HepG2 (cell line): ENCODE measurements at regions not wholly inside any gene's neighbourhood (a gene's known extent, or its start where the extent isn't known, plus 50 kb on each side); places are given as distances from the start of the nearest gene placed in this dataset.

Experiments
- CBFB ChIP-seq: sonication (generic); formaldehyde crosslinking; IDR thresholded peaks from 2 replicates; pipeline ENCODE4 v1.4.0; 2020; ENCODE audit warnings: missing genetic modification reagents
- KAT7 ChIP-seq: IDR thresholded peaks from 2 replicates; pipeline ENCODE4 v1.6.1; 2018; ENCODE audit warnings: borderline replicate concordance, missing compliant biosample characterization
- NPAS2 ChIP-seq: sonication (generic); formaldehyde crosslinking; IDR thresholded peaks from 2 replicates; pipeline ENCODE4 v1.8.0; 2022; ENCODE audit warnings: mild to moderate bottlenecking, missing genetic modification reagents, borderline replicate concordance
- PAWR ChIP-seq: sonication (generic); formaldehyde crosslinking; IDR thresholded peaks from 2 replicates; pipeline ENCODE4 v1.4.0; 2020; ENCODE audit warnings: missing genetic modification reagents, mild to moderate bottlenecking, borderline replicate concordance
- PCBP2 ChIP-seq: fragments of 200-400 bp; formaldehyde crosslinking; optimal IDR thresholded peaks from 2 replicates; pipeline ENCODE3; 2018; ENCODE audit warnings: low read length, low read depth; ENCODE audit not compliant: poor library complexity, severe bottlenecking
- SIN3B ChIP-seq: fragments of 150-350 bp; IDR thresholded peaks from 2 replicates; pipeline ENCODE4 v1.6.1; 2014; ENCODE audit warnings: low read length
- TSC22D2 ChIP-seq: sonication (generic); formaldehyde crosslinking; IDR thresholded peaks from 2 replicates; pipeline ENCODE4 v1.5.1; 2020; ENCODE audit warnings: missing genetic modification reagents, mild to moderate bottlenecking, borderline replicate concordance
- ZNF124 ChIP-seq: sonication (generic); formaldehyde crosslinking; IDR thresholded peaks from 2 replicates; pipeline ENCODE4 v1.4.0; 2020; ENCODE audit warnings: missing genetic modification reagents
- ZNF251 ChIP-seq: sonication (generic); formaldehyde crosslinking; IDR thresholded peaks from 2 replicates; pipeline ENCODE4 v1.9.0; 2021; ENCODE audit warnings: mild to moderate bottlenecking, missing genetic modification reagents
- ZNF383 ChIP-seq: sonication (generic); formaldehyde crosslinking; IDR thresholded peaks from 2 replicates; pipeline ENCODE4 v1.4.0; 2020; ENCODE audit warnings: missing genetic modification reagents, mild to moderate bottlenecking, borderline replicate concordance
- ZNF501 ChIP-seq: sonication (generic); formaldehyde crosslinking; IDR thresholded peaks from 2 replicates; pipeline ENCODE4 v1.5.1; 2020; ENCODE audit warnings: mild to moderate bottlenecking, moderate library complexity, missing genetic modification reagents
- ZNF672 ChIP-seq: sonication (generic); formaldehyde crosslinking; IDR thresholded peaks from 2 replicates; pipeline ENCODE4 v1.8.1; 2022; ENCODE audit warnings: missing genetic modification reagents
- ZZZ3 ChIP-seq: sonication (generic); formaldehyde crosslinking; IDR thresholded peaks from 2 replicates; pipeline ENCODE4 v1.4.0; 2020; ENCODE audit warnings: missing genetic modification reagents, mild to moderate bottlenecking, borderline replicate concordance
- TF ChIP-seq, protein P1 (sequence below): sonication (generic); formaldehyde crosslinking; IDR thresholded peaks from 2 replicates; pipeline ENCODE4 v1.4.0; 2020; ENCODE audit warnings: mild to moderate bottlenecking, missing genetic modification reagents
- TF ChIP-seq, protein P2 (sequence below): sonication (generic); formaldehyde crosslinking; IDR thresholded peaks from 2 replicates; pipeline ENCODE4 v1.5.0; 2020; ENCODE audit warnings: missing genetic modification reagents, mild to moderate bottlenecking, borderline replicate concordance
- TF ChIP-seq, protein P3 (sequence below): sonication (generic); formaldehyde crosslinking; IDR thresholded peaks from 2 replicates; pipeline ENCODE4 v1.4.0; 2020; ENCODE audit warnings: missing genetic modification reagents
- TF ChIP-seq, protein P4 (sequence below): sonication (generic); formaldehyde crosslinking; IDR thresholded peaks from 2 replicates; pipeline ENCODE4 v1.4.0; 2020; ENCODE audit warnings: mild to moderate bottlenecking, low read depth, missing genetic modification reagents
- TF ChIP-seq, protein P5 (sequence below): sonication (generic); formaldehyde crosslinking; IDR thresholded peaks from 2 replicates; pipeline ENCODE4 v1.5.0; 2020; ENCODE audit warnings: mild to moderate bottlenecking, missing genetic modification reagents

DNA sequence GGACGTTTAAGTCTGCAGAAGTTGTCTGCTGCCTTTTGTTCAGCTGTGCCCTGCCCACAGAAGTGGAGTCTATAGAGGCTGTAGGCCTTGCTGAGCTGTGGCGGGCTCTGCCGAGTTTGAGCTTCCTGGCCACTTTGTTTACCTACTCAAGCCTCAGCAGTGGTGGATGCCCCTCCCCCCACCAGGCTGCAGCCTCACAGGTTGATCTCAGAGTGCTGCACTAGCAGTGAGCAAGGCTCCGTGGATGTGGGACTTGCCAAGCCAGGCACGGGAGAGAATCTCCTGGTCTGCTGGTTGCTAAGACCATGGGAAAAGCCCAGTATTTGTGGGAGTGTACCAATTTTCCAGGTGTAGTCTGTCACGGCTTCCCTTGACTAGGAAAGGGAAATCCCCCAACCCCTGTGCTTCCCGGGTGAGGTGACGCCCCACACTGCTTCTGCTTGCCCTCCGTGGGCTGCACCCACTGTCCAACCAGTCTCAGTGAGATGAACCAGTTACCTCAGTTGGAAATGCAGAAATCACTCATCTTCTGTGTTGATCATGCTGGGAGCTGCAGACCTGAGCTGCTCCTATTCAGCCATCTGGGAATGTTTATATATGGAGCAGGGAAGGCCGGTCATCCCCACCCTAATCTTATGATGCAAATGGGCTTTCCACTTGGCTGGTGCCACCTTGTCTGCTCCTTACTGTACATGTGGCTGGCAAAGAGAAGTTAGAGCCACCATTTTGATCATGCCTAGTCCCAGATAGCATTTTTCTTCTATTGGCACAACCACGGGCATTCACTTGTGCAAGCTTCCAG, 156.9 kb upstream of the ITGA6 start (continued):
- TF ChIP-seq ZNF251 (0 out of 2 replicates have a peak, but pooled peaks have one; percentile 45), ZNF672 (CRISPR knock-in tag) (no peak), TSC22D2 (no peak), KAT7 (CRISPR knock-in tag) (no peak; the same call in 1 of the 2 replicates), ZZZ3 (CRISPR knock-in tag) (no peak), CBFB (CRISPR knock-in tag) (no peak), ZNF501 (peak; percentile 76), PAWR (no peak), ZNF383 (CRISPR knock-in tag) (no peak), PCBP2 (no peak), NPAS2 (CRISPR knock-in tag) (no peak), SIN3B (no peak), ZNF124 (CRISPR knock-in tag) (no peak)
- TF ChIP-seq, protein P1, sequence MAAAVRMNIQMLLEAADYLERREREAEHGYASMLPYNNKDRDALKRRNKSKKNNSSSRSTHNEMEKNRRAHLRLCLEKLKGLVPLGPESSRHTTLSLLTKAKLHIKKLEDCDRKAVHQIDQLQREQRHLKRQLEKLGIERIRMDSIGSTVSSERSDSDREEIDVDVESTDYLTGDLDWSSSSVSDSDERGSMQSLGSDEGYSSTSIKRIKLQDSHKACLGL (CRISPR knock-in tag): no peak
- TF ChIP-seq, protein P2, sequence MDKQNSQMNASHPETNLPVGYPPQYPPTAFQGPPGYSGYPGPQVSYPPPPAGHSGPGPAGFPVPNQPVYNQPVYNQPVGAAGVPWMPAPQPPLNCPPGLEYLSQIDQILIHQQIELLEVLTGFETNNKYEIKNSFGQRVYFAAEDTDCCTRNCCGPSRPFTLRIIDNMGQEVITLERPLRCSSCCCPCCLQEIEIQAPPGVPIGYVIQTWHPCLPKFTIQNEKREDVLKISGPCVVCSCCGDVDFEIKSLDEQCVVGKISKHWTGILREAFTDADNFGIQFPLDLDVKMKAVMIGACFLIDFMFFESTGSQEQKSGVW (CRISPR knock-in tag): no peak
- TF ChIP-seq, protein P3, sequence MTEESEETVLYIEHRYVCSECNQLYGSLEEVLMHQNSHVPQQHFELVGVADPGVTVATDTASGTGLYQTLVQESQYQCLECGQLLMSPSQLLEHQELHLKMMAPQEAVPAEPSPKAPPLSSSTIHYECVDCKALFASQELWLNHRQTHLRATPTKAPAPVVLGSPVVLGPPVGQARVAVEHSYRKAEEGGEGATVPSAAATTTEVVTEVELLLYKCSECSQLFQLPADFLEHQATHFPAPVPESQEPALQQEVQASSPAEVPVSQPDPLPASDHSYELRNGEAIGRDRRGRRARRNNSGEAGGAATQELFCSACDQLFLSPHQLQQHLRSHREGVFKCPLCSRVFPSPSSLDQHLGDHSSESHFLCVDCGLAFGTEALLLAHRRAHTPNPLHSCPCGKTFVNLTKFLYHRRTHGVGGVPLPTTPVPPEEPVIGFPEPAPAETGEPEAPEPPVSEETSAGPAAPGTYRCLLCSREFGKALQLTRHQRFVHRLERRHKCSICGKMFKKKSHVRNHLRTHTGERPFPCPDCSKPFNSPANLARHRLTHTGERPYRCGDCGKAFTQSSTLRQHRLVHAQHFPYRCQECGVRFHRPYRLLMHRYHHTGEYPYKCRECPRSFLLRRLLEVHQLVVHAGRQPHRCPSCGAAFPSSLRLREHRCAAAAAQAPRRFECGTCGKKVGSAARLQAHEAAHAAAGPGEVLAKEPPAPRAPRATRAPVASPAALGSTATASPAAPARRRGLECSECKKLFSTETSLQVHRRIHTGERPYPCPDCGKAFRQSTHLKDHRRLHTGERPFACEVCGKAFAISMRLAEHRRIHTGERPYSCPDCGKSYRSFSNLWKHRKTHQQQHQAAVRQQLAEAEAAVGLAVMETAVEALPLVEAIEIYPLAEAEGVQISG (CRISPR knock-in tag): 0 out of 2 replicates have a peak, but pooled peaks have one; percentile 27
- TF ChIP-seq, protein P4, sequence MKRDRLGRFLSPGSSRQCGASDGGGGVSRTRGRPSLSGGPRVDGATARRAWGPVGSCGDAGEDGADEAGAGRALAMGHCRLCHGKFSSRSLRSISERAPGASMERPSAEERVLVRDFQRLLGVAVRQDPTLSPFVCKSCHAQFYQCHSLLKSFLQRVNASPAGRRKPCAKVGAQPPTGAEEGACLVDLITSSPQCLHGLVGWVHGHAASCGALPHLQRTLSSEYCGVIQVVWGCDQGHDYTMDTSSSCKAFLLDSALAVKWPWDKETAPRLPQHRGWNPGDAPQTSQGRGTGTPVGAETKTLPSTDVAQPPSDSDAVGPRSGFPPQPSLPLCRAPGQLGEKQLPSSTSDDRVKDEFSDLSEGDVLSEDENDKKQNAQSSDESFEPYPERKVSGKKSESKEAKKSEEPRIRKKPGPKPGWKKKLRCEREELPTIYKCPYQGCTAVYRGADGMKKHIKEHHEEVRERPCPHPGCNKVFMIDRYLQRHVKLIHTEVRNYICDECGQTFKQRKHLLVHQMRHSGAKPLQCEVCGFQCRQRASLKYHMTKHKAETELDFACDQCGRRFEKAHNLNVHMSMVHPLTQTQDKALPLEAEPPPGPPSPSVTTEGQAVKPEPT (CRISPR knock-in tag): no peak
- TF ChIP-seq, protein P5, sequence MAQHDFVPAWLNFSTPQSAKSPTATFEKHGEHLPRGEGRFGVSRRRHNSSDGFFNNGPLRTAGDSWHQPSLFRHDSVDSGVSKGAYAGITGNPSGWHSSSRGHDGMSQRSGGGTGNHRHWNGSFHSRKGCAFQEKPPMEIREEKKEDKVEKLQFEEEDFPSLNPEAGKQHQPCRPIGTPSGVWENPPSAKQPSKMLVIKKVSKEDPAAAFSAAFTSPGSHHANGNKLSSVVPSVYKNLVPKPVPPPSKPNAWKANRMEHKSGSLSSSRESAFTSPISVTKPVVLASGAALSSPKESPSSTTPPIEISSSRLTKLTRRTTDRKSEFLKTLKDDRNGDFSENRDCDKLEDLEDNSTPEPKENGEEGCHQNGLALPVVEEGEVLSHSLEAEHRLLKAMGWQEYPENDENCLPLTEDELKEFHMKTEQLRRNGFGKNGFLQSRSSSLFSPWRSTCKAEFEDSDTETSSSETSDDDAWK: no peak
